HG03571 (cell line): ENCODE measurements at regions not wholly inside any gene's neighbourhood (a gene's known extent, or its start where the extent isn't known, plus 50 kb on each side); places are given as distances from the start of the nearest gene placed in this dataset.

Experiments used
- ATAC-seq: cut with Tn5 transposase; IDR thresholded peaks from one replicate; pipeline ENCODE4 v1.9.1; 2021; ENCODE audit not compliant: unreplicated experiment

DNA sequence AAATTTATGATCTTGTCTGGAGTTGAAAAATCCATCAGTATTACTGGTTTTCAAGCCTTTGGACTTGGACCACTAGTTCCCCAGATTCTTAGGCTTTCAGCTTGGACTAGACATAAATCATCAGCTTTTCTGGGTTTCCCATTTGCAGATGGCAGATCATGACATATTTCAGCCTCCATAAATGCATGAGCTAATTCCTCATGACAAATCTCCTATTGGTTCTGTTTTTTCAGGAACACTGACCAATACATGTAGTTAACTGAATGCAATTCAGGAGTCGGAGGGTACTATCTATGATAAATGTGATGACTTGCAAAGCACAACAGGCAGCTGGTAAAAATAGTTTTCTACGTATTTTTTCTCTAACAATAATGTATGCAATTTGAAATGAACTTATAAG, 635.6 kb downstream of the TRAM1L1 start:
- no peak for ATAC-seq

DNA sequence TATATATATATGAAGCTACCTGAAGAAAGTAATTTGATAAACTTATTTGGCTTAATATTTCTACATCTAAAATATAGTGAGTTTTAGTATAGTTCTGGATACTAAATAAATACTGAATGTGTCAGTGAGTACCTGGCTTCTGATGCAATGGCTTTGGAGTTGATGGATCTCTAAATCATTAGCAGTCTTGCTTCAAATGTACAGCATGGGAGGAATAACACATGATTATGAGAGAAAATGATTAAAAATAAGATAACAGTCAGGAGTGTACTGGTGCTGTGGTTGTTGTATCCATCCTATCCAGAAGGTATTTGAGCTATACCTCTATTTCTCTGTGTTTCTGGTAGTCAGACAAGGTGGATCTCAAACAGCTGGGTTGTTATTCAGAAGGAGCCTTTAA, 641.3 kb downstream of the TRAM1L1 start:
- ATAC-seq = no peak

DNA sequence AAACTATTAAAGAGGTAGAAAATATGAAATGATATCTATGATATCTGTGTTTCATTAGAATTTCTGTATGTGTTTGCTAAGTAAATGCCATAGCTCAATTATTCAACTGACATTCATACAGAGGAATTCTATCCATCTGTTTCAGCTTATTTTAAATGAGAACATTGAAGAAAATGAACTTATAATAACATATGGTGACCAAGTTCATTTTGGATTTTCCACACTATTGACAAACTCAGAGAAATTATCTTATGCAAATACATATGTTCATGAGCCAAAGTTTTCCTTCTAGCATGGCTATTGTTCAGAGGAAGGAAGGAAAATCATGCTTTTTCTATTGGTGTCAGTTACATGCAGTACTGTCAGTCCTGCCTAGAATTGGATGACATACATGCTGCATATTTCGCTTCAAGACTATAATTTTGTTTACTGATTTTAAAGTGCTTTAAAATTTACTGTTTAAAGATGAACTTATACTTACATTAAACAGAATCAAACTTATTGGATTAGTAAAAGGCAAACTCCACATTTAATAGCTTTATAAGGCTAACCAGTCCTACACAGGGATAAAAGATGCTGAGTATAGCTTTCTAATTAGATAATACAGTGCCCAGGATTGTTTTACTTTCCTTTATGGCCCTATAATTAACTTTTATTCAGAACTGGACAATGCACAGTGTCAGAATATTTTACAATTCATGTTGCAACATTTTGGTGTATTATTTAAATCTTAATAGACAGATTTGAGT, 646.2 kb downstream of the TRAM1L1 start:
- no peak for ATAC-seq

DNA sequence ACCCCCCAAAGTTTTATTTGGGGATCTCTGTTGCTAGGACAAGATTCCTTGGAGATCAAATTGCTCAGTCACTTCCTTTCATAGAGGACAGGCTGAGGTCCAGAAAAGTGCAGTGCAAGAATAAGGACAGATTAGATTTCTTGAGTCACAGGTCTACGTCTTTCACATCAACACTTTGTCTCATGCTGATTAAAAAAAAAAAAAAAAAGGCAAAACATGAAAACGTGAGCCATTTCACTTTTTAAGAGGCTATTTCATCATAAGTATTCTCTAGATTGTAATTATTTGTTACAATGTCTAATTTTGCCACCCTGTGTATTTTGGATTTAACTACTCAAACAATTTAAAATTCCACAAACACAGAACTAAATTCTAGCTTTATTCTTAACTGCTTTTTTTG, 647.0 kb downstream of the TRAM1L1 start:
- ATAC-seq = no peak

DNA sequence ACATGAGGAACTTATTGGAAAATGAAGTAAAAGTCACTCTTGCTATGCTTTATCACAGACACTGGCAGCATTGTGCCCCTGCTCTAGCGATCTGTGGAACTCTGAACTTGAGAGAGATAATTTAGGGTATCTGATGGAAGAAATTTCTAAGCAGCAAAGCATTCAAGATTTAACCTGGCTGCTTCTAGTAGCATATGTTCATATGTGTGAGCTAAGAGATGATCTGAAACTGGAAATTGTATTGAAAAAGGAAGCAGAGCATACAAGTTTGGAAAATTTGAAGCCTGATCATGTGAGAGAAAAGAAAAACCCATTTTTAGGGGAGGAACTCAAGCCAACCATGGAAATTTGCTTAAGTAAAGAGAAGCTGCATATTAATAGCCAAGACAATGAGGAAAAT, 657.7 kb downstream of the TRAM1L1 start:
- ATAC-seq = no peak

DNA sequence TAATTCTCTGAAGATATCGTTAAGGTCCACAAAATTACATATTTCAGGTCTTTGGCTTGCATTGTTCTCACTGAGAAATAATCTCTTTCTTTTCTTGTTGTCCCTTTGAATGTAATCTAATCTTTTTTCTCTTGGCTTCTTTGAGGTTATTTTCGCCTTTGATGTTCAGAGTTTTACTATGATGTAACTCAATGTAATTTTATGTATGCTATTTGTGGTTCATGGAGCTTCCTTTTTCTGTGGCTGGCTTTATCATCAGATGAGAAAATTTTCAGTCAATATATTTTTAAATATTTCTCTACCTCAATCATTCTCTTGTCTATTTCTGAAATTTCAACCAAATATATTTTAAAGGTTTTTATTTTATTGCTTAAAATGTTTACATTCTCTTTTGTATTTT, 672.2 kb downstream of the TRAM1L1 start:
- no peak for ATAC-seq

DNA sequence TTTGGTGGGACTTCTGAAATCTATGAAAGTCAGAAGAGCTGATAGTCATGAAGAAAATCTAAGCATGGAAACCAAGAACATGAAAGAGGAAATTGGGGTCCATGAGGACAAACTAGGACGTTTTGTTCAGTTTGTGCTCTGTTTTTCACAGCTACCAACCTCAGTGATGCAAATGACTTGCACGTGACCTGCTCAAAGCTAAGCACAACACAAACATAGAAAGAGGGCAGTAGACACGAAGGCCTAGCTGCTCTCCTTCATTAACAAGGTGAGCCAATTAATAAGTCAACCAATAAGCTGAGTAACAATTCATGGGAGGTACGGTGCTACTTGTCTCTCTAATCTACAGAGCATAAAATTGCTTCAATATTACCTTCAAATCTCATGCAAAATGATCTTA, 684.1 kb downstream of the TRAM1L1 start:
- no peak for ATAC-seq

DNA sequence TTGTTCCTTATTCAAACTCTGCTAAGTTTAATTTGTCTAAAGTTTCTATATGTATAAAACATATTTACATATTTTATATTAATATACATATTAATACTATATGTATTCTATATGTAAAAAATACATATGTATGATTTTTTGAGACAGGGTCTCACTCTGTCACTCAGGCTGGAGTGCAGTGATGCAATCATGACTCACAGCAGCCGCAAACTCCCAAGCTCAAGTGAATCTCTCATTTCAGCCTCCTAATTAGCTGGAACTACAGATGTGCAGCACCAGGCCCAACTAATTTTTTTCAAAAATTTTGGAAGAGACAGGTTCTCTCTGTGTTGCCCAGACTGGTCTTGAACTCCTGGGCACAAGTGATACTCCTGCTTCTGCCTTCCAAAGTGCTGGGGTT, 684.9 kb downstream of the TRAM1L1 start:
- no peak for ATAC-seq

DNA sequence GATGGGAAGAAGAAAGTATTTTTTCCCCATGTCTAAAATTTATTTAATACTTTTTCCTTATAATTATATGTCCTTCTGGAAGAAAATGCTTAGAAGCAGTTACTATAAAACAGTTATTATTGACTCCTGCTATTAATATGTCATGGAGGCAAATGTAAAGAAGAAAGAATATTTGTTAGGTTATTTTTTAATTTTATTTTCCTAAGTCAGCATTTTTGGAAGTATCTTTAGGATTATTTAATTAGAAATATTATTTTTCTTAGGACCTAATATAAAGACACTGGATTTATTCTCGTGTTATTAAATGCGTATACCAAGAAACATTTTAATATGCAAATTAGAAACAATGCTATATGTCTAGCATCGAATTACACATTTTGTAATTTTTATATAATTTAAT, 687.7 kb downstream of the TRAM1L1 start:
- no peak for ATAC-seq

DNA sequence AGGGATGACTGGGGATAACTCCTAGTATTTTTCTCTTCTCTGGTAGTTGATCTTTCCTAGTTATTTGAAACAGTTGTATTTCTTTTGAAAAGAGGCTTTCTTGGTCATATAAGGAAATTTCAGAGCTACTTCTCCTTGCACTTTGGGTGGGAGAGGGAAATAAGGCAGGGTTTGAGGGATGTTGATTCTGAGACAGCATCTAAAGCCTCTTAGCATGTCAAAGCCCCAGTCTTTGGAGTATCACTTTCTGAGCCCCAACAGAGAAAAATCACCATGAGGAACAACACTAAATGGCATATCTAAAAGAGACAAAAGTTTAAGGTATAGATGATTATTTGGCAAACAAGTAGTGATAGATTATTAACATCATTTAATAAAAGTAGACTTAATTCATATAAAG, 688.1 kb downstream of the TRAM1L1 start:
- no peak for ATAC-seq

DNA sequence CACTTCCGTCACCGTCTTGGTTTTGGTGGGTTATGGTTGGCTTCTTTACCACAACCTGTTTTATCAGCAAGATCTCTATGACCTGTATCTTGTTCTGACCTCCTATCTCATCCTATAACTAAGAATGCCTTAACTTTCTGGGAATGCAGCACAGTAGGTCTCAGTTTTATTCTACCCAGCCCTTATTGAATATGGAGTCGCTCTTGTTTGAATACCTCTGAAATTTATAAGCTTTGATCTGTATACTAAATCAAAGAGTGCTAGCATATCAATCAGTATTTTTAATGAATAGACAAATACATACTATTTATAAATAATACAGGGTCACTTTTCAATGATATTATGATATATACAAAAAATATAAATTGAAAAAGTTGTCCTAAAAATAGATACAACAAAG, 690.0 kb downstream of the TRAM1L1 start:
- no peak for ATAC-seq

DNA sequence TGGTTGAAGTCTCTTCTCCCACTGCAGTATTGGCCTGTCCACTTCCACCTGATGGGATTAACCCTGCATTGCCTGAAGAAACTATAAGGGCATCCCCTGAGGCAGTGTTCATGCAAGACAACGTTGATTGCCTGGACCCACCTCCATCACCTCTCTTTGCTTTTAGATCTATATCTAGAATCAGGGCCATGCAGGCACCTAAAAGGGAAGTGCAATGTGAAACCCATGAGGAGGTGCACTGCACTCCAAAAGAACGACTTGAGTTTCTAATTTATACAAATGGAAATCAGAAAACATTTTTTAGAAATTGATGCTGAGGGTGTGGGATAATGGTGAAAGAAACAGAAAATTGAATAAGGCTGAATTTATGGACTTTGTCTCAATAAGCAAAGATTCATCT, 694.4 kb downstream of the TRAM1L1 start:
- no peak for ATAC-seq

DNA sequence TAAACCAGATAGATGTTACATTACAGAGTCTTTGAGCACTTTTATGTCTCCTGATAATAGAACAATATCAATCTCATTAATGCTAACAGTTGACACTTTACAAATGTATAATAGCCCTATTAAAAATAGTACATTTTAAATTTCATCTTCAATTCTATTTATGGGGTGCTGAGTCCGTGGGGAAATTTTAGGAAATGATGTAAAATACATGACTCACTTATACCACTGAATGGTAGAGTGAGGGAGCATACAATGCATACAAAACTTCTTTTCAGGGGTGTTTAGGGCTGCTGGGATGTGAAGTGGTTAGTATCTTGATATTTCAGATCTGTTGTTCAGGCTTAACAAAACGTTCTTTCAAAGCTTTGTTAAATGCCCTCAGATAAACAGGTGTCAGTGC, 696.2 kb downstream of the TRAM1L1 start:
- no peak for ATAC-seq

DNA sequence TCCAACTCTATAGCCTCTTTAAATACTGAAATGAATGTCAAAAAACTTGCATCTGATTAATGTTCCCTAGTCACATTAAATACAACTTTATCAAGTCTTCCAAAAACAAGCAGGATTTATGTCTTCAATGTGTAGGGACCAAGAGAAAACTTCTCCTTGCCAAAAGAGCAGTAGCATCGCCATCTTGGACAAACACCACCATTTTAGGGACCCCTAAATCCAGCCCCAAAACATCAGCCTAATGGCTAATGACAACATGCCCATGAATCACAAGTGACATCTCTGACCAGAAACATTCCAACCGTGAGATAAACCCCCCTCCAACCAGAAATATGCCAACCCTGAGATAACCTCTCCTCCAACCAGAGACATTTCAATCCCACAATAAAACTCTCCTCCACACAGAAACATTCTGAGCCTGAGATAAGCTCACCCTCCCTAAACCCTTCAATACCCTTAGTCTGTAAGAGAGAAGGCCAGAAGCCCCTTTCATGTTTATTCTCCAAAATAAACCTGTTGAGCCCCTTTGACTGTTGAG, 697.4 kb downstream of the TRAM1L1 start:
- ATAC-seq = no peak

DNA sequence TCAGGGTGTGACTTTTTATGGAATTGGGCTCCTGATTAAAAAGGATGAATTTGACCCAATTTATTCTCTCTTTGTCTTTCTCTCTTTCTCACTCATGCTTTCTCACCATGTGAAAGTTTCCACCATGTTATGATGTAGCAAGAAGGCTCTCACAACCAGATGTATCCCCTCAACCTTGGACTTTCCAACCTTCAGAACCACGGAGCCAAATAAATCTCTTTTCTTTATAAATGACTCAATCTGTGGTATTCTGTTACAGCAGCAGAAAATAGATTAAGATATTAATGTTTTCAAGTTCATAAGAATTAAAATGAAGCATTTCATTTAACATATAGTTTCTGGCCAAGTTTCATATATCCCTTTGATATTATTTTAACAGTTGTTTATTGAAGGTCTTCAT, 698.5 kb downstream of the TRAM1L1 start:
- no peak for ATAC-seq

DNA sequence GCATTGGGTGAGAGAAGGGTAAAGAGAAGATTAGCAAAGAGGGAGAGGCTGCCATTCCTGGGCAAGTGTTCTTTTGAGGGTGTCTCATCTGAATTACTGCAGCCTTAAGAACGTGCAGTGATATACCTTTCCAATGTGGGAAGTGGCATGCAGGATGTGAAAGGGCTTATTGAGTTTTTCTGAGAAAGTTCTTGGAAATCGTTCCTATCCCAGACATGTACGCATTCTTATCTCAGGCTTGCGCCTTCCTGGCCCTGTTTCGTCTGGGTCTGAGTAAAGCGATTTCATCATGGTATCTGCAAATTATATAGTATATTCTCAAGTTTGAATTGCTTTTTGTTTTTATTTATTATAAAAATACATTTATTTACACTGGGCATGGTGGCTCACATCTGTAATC, 699.8 kb downstream of the TRAM1L1 start:
- no peak for ATAC-seq

DNA sequence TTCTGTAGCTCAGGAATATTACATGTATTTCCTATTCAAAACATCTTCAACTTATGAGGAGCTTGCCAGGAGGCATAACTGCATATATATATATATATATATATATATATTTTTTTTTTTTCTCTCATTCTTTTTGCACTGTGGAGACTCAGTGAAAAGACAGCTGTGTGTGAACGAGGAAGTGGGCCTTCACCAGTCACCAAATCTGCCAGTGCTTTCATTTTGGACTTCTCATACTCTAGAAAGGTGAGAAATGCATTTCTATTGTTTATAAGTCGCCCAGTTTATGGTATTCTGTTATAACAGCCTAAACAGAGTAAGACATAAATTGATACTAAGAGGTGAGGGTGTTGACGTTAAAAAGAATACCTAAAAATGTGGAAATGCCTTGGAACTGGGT, 710.6 kb downstream of the TRAM1L1 start:
- ATAC-seq = no peak

DNA sequence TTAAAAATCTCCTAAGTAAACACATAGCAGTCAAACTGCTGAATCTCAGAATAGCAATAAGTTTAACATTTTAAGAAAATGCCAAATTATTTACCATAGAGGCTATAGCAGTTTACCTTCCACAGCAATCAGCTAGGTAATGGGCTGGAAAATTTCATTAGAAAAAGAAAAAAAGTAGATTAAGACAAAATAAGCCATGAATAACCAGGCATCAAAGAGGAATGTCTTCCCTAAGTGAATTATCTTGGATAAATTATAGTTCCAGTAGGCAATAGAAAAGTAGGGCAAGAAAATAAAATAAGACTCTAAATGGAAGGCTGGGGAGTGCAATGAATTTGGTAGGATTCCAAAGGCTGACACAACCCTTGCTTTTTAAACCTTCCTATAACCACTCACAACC, 722.8 kb downstream of the TRAM1L1 start:
- ATAC-seq = no peak

DNA sequence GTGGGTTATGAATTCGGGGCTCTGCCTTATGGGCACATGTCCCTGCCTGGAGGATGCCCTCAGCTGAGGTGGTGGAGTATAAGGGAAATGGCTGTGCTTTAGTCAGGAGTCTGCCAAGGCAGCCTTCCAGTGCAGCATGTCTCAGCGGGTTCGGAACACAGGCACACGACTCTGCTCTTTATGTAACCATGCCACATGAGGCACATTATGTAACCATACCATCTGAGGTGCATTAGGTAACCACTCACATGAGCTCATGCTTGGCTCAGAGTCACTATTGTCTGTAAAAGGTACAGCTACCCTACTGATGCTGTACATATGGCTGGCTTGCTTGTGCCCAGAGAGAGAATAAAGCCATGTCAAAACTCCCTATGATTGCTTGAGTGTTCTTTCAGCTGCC, 723.6 kb downstream of the TRAM1L1 start:
- no peak for ATAC-seq

DNA sequence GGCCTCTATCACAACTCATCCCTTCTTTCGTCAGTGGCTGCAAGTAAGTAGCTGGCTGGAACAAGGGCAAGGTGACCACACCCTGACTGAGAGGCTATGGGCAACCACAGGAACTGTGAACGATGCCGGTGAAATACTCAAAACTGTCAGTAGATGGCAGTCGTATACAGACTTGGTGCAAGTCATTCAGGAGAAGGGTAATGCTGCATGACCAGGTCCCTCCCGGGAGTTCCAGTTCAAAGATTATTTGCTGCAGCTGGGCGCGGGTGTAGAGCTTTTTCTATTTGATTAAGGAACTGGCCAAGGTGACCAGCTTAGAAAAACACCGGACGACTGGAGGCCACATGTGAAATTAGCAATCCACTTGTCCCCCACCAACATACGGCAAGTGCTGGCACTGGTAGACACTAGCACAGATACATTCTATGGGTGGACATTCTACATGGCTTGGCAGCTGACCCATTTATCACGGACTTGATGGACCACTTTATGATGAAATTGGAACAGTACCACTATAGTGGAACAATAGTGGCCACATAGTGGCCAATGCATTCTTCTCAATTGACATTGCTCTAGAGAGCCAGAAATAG, 726.6 kb downstream of the TRAM1L1 start:
- peak; percentile 86 for ATAC-seq

DNA sequence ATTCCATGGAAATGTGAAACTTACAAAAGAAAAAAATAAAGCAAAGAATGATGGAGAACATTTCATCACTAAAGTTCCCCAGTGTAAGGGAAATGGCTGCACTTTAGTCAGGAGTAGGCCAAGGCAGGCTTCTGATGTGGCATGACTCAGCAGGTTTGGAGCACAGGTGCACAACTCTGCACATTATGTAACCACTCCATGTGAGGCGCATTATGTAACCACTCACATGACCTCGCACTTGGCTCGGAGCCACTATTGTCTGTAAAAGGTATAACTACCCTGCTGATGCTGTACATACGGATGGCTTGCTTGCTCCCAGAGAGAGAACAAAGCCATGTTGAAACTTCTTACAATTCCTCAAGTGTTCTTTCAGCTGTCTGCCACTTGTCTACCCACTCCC, 727.6 kb downstream of the TRAM1L1 start:
- ATAC-seq = no peak

DNA sequence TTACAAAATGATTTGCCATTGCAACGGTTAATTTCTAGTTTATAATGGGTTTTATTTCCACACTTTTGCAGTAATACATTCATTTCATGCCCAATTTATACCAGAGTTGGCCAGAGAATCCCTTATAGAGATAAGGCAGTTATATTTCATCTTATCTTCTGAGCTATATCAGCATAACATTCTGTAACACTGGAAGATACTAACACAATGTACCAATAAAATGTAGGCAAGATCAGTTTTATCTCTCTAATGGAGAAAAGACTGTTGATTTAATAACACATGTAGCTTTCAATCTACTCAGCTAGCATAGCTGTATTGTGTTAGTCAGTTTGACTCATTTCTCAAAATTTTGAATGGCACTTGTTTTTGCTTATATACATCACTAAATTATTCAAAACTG, 738.6 kb downstream of the TRAM1L1 start:
- ATAC-seq = no peak

DNA sequence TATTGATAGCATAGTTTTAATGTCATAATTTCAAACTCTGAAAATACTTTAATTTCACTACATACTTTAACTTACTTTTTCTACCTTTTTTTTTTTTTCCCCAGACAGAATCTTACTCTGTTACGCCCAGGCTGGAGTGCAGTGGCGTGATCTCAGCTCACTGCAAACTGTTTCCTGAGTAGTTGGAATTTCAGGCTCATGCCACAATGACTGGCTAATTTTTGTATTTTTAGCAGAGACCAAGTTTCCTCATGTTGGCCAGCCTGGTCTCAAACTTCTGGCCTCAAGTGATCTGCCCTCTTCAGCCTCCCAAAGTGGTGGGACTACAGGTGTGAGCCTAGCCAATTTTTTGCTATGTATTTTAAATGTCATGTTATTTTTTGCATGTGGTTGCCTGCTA, 741.6 kb downstream of the TRAM1L1 start:
- no peak for ATAC-seq
